Suprapubic skin (tissue), 4 donors: ENCODE measurements at regions not wholly inside any gene's neighbourhood (a gene's known extent, or its start where the extent isn't known, plus 50 kb on each side); places are given as distances from the start of the nearest gene placed in this dataset.
"Not testable (repeated sequence)": the region's sequence is repeated elsewhere in the genome, so short reads cannot be mapped to it uniquely, and the experiment has no call there.

Source experiments
- DNase-seq, 2 donors: peaks; one replicate each; pipeline ENCODE4 v3.0.0-alpha.2; 2019; ENCODE audit warnings: low spot score in 2 of 2
- H3K27ac ChIP-seq: fragments of 200-600 bp; sonication (generic); one replicate; pipeline ENCODE4 v1.5.1; 2019
- H3K27me3 ChIP-seq: fragments of 200-600 bp; sonication (generic); one replicate; pipeline ENCODE4 v1.5.1; 2019
- H3K36me3 ChIP-seq: fragments of 200-600 bp; sonication (generic); one replicate; pipeline ENCODE4 v1.5.1; 2019
- H3K4me1 ChIP-seq: fragments of 200-600 bp; sonication (generic); one replicate; pipeline ENCODE4 v1.5.1; 2019
- H3K4me3 ChIP-seq: fragments of 200-600 bp; sonication (generic); one replicate; pipeline ENCODE4 v1.5.1; 2019; ENCODE audit warnings: mild to moderate bottlenecking
- H3K9me3 ChIP-seq: fragments of 200-600 bp; sonication (generic); one replicate; pipeline ENCODE4 v1.5.1; 2019
- EP300 ChIP-seq: sonication (generic); formaldehyde crosslinking; IDR thresholded peaks from one replicate; pipeline ENCODE4 v1.6.1; 2017; ENCODE audit warnings: antibody characterized with exemption
- POLR2A ChIP-seq, 2 donors: fragments of 450-650 bp; IDR thresholded peaks; one replicate each; pipeline ENCODE4 v1.6.1; 2017; ENCODE audit warnings: antibody characterized with exemption in 2 of 2, mild to moderate bottlenecking in 2 of 2, moderate library complexity in 2 of 2
- POLR2AphosphoS5 ChIP-seq, 3 donors: sonication (generic); formaldehyde crosslinking; IDR thresholded peaks; one replicate each; pipeline ENCODE4 v1.6.1; 2017; ENCODE audit warnings: antibody characterized with exemption in 3 of 3
- WGBS: methylation state at CpG from one replicate; pipeline ENCODE4 v1.1.5; 2018; 5-methylcytosine and 5-hydroxymethylcytosine counted together
- TF ChIP-seq, protein P1 (sequence below), 2 donors: fragments of 200-600 bp in 1 of 2; fragments of 450-650 bp in 1 of 2; sonication (generic) in 1 of 2; IDR thresholded peaks; one replicate each; pipeline ENCODE4 v1.5.1; 2016 to 2019; ENCODE audit warnings: antibody characterized with exemption in 2 of 2, mild to moderate bottlenecking in 1 of 2, moderate library complexity in 1 of 2

DNA sequence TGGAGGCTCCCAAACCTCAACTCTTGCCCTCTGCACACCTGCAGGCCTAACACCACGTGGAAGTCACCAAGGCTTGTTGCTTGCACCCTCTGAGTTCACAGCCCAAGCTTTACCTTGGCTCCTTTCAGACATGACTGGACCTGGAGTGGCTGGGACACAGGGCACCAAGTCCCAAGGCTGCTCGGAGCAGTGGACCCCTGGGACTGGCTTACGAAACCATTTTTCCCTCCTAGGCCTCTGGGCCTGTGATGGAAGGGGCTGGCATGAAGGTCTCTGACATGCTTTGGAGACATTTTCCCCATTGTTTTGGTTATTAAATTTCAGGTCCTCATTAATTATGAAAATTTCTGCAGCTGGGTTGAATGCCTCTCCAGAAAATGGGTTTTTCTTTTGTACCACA lies 994.4 kb upstream of the NUDT12 start:
- WGBS: 74% methylated on average over 3 of the region's 3 CpGs
- Histone ChIP-seq H3K4me1 (no peaks in the 10 kb centered on the region), H3K27ac (no peak overlapping the region), H3K36me3 (no peaks in the 10 kb centered on the region), H3K27me3 (no peaks in the 10 kb centered on the region), H3K9me3 (no peaks in the 10 kb centered on the region), H3K4me3 (no peak overlapping the region)
- DNase-seq: no peak
- TF ChIP-seq EP300: no peak
- TF ChIP-seq POLR2AphosphoS5 (IDR thresholded peaks at IDR 0.05): no peak
- TF ChIP-seq, protein P1, sequence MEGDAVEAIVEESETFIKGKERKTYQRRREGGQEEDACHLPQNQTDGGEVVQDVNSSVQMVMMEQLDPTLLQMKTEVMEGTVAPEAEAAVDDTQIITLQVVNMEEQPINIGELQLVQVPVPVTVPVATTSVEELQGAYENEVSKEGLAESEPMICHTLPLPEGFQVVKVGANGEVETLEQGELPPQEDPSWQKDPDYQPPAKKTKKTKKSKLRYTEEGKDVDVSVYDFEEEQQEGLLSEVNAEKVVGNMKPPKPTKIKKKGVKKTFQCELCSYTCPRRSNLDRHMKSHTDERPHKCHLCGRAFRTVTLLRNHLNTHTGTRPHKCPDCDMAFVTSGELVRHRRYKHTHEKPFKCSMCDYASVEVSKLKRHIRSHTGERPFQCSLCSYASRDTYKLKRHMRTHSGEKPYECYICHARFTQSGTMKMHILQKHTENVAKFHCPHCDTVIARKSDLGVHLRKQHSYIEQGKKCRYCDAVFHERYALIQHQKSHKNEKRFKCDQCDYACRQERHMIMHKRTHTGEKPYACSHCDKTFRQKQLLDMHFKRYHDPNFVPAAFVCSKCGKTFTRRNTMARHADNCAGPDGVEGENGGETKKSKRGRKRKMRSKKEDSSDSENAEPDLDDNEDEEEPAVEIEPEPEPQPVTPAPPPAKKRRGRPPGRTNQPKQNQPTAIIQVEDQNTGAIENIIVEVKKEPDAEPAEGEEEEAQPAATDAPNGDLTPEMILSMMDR (IDR thresholded peaks at IDR 0.05): no peak
- TF ChIP-seq POLR2A (IDR thresholded peaks at IDR 0.05): no peak

DNA sequence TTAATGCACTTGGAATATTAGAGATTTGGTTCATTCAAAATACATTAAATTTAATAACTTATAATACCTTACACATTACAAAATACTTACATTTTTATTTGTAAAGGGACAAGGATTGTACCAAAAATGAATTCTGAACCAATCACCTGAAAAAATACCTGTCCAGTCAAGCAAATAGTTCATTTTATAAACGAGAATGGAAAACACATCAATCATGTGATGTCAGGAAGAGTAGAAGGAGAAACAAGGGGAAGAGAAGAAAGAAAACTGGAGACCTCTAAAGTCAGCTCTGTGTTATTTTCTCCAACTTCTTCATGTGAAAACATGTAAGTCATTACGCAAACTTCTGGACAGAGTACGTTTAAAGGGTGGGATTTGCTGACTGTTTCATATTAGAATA lies 989.0 kb upstream of the NUDT12 start:
- Histone ChIP-seq H3K27me3 (no peaks in the 10 kb centered on the region), H3K4me3 (no peak overlapping the region), H3K27ac (no peak overlapping the region), H3K36me3 (no peaks in the 10 kb centered on the region), H3K9me3 (no peaks in the 10 kb centered on the region), H3K4me1 (no peaks in the 10 kb centered on the region)
- 34% methylated on average over 3 of the region's 3 CpGs for WGBS
- TF ChIP-seq EP300 (no peak), POLR2AphosphoS5 (IDR thresholded peaks at IDR 0.05) (no peak), POLR2A (IDR thresholded peaks at IDR 0.05) (no peak)
- TF ChIP-seq, protein P1 (IDR thresholded peaks at IDR 0.05): no peak
- DNase-seq: no peak

DNA sequence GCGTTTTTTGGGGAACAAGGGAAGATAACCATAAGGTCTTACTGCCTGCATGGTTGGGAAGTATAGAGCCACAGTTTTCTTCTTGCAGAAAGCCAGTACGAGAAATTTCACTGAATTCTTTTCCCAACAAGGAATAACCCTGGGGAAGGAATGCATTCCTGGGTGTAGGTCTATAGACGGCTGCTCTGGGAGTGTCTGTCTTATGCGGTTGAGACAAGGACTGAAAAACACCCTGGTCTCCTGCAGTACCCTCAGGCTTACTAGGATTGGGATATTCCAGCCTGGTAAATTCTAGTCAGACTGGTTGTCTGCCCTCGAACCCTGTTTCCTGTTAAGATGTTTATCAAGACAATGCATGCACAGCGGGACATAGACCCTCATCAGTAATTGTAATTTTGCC lies 984.3 kb upstream of the NUDT12 start:
- H3K27ac ChIP-seq, DNase-seq: not testable (repeated sequence)

DNA sequence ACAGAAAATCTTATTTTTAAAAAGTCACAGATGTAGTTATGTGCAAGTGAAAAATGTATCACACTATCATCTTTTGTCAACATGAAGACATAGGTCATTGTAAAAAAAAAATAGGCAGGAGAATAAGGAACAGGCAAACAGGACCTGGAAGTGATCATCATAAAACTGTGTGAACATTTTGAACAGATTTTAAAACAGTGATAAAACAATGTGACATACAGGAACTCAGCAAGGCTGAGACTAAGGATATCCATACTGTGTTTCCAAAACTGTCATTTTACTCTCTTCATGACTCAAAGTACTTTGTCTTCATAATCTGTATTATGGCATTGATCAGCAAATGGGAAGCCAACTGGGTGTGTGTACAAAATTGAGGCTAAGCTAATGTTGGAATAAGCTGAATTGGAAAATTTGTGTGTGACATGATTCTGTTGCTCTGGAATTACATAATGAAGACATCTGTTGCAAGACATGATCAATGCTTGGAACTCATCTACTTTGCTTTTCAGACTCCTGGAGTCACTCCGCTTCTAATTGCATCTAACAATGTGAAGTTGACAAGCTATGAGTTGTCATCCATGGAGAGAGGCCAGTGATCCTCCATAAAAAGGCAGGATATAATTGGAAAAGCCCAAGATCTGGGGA lies 978.7 kb upstream of the NUDT12 start:
- Histone ChIP-seq H3K27me3 (no peaks in the 10 kb centered on the region), H3K36me3 (no peaks in the 10 kb centered on the region), H3K4me1 (no peaks in the 10 kb centered on the region), H3K4me3 (no peak overlapping the region), H3K9me3 (no peaks in the 10 kb centered on the region), H3K27ac (no peak overlapping the region)
- 52% methylated on average over 1 of the region's 1 CpG for WGBS
- no peak for DNase-seq
- TF ChIP-seq, protein P1 (IDR thresholded peaks at IDR 0.05): no peak
- TF ChIP-seq POLR2A (IDR thresholded peaks at IDR 0.05) (no peak), POLR2AphosphoS5 (IDR thresholded peaks at IDR 0.05) (no peak), EP300 (no peak)

More for the DNA sequence above, 984.3 kb upstream of the NUDT12 start:
- not testable (repeated sequence) for H3K27me3 ChIP-seq, H3K4me1 ChIP-seq, H3K4me3 ChIP-seq, H3K9me3 ChIP-seq, H3K36me3 ChIP-seq
- WGBS: 79% methylated on average over 6 of the region's 6 CpGs

DNA sequence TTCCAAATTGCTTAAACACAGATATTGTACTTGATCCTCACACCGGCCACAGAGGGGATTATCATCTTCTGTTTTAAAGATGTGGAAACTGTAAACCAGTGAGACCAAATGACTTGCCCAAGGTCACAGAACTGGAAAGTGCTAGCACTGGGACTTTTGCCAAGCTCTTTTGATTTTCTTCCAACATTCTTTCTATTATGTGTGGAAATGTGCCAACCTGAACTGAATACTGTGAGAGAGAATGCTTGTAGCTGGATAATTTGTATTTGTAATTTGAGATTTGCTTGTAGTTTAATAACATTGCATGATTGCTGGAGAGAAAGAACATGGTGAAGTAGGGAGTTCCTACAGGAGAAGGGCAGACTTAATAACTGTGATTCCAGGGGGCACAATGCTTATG lies 977.9 kb upstream of the NUDT12 start:
- Histone ChIP-seq H3K27ac (no peak overlapping the region), H3K4me3 (no peak overlapping the region), H3K9me3 (no peaks in the 10 kb centered on the region), H3K27me3 (no peaks in the 10 kb centered on the region), H3K36me3 (no peaks in the 10 kb centered on the region), H3K4me1 (no peaks in the 10 kb centered on the region)
- 41% methylated on average over 1 of the region's 1 CpG for WGBS
- DNase-seq: no peak
- TF ChIP-seq, protein P1 (IDR thresholded peaks at IDR 0.05): no peak
- TF ChIP-seq EP300 (no peak), POLR2AphosphoS5 (IDR thresholded peaks at IDR 0.05) (no peak), POLR2A (IDR thresholded peaks at IDR 0.05) (no peak)
